ENCODE measurements at regions not wholly inside any gene's neighbourhood (a gene's known extent, or its start where the extent isn't known, plus 50 kb on each side); places are given as distances from the start of the nearest gene placed in this dataset.

GRCh38 chr2:12828980-12829379 is 112.2 kb downstream of the TRIB2 start:
- no peak for DNase-seq (ENCODE audit: low spot score)

- no peak for DNase-seq (ENCODE audit: low spot score)
Observed at GRCh38 chr2:12831016-12831415, 114.3 kb downstream of the TRIB2 start.

GRCh38 chr2:12834239-12834638 is 117.5 kb downstream of the TRIB2 start:
- DNase-seq (ENCODE audit: low spot score) = no peak

GRCh38 chr2:12835733-12836132 is 119.0 kb downstream of the TRIB2 start:
- no peak for DNase-seq (ENCODE audit: low spot score)

DNA sequence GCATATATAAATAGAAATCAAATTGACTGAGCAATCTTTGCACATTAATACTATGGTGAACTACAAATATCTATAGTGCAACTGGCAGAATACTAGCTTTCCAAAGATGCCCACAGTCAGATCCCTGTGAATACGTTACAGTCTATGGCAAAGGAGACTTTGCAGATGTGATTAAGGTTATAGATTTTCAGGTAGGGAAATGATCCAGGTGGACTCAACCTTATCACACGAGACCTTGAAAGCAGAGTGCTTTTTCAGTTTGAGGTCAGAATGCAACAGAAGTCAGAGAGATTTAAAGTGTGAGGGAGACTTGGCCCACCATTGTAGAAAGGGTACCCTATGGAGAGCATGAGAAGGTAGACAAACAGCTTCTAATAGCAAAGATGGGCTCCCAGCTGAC is 122.6 kb downstream of the TRIB2 start:
- DNase-seq (ENCODE audit: low spot score) = no peak

DNA sequence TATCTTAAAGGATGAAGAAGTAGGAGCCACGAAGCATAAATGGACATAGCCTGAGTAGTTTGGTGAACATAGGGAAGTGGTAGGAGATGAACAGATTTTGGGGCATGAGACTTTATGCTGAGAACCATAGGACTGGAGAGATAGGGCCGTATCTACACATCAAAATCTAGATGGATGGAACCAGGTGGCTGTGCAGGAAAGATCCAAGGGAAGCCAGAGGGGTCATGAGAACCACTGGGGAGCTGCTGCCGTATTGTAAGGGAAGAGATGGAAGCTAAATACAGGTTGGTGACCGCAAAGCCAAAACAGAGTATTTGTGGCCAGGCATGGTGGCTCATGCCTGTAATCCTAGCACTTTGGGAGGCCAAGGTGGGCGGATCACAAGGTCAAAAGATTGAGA is 124.3 kb downstream of the TRIB2 start:
- DNase-seq (ENCODE audit: low spot score) = no peak

DNA sequence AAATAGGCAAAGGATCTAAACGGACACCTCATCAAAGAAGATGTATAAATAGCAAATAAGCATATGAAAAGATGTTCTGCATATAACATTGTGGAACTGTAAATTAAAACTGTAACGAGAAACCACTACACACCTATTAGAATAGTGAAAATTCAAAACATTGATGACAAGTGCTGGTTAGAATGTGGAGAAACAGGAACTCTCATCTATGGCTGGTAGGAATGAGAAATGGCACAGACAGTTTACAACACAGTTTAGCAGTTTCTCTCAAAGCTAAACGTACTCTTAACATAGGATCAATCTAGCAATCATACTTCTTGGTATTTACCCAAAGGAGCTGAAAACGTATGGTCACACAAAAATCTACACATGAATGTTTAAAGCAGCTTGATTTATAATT is 126.2 kb downstream of the TRIB2 start:
- DNase-seq (ENCODE audit: low spot score) = no peak

DNA sequence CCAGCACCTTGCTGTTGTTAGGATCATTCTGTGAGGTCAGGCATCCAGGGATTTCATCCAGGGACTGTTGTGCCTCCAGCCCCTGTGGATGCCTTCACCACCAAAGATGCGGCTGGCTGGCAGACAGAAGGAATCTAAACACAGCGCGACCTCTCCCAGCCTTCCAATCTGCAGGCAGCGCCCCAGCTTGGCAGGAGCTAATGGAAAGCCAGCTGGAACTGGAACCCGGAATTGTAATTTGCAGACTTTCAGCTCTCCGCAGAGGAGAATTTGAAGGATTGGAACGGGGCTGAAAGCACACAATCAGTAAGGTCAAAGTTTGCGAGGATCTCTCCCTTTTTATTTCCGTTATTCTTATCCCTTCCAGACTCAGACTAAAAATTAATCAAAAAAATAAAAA is 127.8 kb downstream of the TRIB2 start:
- no peak for DNase-seq (ENCODE audit: low spot score)

DNA sequence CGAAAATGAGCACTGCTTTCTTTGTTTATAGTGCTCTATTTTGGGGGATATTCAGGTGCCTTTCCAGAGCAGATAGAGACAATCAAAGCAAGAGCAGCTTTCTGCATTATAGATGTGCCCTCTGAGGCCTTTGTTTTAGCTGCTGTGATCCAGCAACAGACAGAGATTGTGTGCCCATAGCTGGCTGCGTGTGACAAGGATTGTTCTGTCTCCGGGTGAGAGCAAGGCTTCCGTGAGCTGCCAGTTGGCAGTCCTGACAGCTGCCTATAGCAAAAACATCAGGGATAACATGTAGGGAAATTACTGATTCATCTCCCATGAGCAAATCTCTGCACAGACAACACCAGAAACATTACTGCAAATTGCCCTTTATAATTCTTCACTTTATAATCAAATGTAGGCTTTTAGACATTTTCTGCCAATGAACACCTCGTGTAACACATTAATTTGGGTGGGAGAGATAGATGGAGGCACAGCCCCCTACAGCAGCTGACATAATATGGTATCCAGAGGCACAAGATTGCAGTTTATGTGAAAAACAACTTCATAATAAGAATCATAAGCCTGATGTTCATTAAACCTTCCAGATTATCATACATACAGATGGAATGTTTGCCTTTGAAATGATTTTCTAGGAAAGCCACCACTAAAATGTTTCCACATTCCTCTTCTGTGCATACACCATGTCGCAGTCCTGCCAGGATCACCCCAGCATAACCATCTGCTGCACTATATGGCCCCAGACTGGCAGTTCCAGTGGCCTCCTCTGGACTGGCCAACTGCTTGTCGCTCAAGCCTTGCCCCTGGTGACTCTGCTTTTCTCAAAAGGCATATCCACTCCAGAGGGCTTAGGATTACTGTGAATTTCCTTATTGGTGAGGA is 131.2 kb downstream of the TRIB2 start:
- no peak for DNase-seq (ENCODE audit: low spot score)

- no peak for DNase-seq (ENCODE audit: low spot score)
Observed at GRCh38 chr2:12852135-12852534, 135.4 kb downstream of the TRIB2 start.

DNA sequence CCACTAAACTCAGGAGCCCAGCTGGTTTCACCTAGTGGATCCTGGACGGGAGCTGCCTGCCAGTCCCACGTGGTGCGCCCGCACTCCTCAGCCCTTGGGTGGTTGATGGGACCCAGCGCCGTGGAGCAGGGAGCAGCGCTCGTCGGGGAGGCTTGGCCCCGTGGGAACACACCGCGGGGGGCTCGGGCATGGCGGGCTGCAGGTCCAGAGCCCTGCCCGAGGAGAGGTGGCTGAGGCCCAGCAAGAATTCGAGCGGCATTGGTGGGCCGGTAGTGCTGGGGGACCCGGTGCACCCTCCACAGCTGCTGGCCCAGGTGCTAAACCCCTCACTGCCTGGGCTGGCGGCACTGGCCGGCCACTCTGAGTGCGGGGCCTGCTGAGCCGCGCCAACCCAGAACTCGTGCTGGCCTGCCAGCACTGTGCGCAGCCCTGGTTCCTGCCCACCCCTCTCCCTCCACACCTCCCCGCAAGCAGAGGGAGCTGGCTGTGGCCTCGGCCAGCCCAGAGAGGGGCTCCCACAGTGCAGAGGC is 137.3 kb downstream of the TRIB2 start:
- no peak for DNase-seq (ENCODE audit: low spot score)

GRCh38 chr2:12855508-12855907 is 138.8 kb downstream of the TRIB2 start:
- DNase-seq (ENCODE audit: low spot score) = peak; percentile 8

DNA sequence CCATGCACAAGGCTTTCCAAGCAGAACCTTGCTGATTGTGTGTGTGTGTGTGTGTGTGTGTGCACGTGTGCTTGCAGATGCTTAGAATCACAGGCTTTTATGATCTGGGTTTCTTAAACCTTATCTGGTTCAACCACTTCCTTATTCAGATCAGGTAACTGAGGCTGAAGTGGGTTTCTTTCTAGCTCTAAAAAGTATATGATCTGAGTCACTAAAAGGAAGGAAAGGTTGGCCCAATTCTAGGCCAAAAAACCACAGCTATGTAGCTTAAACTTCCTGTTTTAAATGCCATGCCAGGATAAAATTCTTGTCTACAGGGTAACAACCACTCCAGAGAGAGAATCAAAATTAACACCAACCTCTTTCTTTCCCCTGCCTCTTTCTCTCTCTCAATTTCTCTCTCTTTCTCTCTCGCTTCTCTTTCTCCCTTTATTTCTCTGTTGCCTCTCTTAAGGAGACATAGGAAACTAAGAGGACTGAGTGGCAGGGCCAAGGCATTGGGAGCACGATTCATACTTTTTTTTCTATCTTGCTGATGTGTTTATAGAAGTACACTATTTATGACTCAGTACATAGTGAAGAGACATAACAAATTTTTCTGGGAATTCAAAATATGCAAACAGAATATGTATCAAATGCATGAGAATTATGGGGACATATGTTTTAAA is 140.3 kb downstream of the TRIB2 start:
- DNase-seq (ENCODE audit: low spot score) = peak; percentile 72

GRCh38 chr2:12857891-12858290 is 141.2 kb downstream of the TRIB2 start:
- no peak for DNase-seq (ENCODE audit: low spot score)

GRCh38 chr2:12858786-12859185 is 142.1 kb downstream of the TRIB2 start:
- no peak for DNase-seq (ENCODE audit: low spot score)

DNA sequence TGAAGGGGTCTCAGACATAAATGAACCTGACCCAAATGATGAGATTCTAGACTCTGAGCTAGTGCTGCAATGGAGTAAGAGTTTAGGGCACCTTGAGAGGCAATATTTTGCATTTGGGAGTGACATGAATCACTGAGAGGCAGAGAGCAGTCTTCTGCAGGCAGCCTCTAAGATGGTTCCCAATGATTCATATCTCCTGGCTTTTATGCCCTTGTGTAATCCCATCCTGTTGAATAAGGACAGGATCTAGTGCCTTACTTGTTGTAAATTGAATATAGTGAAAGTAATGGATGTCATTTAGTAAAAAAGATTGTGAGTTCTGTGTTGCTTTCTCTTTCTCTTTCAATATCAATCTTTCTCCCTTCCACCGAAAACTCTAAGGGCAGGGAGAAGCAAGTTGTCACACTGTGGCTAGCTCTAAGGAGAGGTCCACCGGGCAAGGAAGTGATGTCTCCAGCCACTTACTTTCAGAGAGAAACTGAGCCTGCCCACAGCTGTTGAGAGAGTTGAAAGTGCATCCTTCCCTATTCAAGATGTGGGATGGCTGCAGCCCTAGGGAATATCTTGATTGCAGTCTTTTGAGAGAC is 144.7 kb downstream of the TRIB2 start:
- peak; percentile 5 for DNase-seq (ENCODE audit: low spot score)

- DNase-seq (ENCODE audit: low spot score) = no peak
Observed at GRCh38 chr2:12862541-12862940, 145.8 kb downstream of the TRIB2 start.

DNA sequence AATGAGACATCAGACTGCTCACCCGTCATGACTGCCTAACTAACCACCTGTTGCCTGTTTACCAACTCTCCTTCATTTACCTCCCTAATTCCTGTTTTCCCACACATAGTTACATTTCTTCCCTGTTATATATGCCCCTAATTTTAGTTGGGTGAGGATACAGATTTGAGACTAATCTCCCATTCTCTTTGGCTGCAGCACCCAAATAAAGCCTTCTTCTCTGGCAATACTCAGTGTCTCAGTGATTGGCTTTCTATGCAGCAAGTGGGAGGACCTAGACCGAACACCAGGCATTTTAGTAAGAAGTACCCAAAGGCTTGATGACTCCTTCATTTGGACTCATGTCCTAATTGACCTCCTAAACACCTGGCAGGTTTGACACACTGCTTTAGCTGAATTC is 147.2 kb downstream of the TRIB2 start:
- DNase-seq (ENCODE audit: low spot score) = no peak

DNA sequence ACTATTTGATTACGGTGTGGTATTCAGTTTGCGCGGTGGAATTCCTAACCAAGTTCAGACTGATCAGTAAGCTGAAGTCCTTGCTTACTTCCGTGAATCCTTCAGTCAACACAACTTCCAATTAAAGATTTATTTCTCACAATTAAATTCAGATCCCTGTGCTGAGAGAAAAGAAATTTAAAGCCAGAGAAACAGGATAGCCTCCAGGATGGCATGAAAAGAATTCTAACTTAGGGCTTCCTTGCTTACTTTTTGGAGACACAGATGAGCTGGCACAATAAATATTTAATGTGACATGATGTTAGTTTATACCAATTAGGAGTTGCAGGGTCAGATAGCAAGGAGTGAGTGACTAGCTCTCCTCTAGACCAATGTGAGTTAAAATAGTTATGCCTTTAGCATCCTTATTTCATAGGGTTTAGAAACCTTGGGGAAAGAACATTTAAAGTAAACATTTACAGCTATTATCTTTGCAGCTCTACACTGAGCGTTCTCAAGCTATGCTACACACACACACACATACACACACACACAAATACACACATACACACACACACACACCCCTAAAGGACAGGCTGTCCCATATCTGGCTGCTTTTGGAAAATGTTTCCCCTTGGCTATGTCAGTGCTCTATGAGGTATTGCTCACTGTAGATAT is 151.0 kb downstream of the TRIB2 start:
- DNase-seq (ENCODE audit: low spot score) = no peak

DNA sequence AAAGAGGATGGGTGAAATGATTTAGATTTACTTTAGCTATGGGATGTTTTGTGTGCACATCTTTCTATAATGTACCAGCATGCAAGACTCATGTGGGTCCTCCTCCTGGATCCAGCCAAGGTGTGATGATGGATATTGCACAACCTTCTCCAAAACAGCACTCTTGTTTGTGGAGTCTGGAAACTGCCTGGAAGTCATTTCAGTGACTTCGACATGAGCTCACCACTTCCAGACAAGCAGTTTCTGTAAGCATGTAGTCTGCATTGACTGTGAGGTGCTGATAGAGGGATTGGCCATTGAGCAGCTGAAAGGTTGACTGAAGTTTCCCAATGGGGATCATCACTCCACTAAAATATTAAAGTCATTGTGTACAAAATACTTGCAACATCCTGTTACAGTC is 154.0 kb downstream of the TRIB2 start:
- no peak for DNase-seq (ENCODE audit: low spot score)

GRCh38 chr2:12871694-12872315 is 155.1 kb downstream of the TRIB2 start:
- no peak for DNase-seq (ENCODE audit: low spot score)

DNA sequence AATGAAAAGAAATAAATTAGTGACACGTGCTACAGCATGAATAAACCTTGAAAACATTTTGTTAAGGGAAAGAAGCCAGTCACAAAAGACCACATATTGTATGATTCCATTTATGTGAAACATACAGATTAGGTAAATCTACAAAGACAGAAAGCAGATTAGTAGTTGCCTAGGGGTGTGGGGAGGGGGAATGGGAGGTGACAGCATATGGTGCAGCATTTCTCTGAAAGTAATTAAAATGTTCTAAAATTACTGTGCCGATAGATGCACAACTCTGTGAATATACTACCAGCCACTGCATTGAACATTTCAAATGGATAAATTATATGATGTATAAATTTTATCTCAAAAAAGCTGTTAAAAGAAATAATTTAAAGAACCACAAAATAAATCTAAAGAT is 161.0 kb downstream of the TRIB2 start:
- no peak for DNase-seq (ENCODE audit: low spot score)
